Keratinocyte (primary cell): ENCODE measurements at regions not wholly inside any gene's neighbourhood (a gene's known extent, or its start where the extent isn't known, plus 50 kb on each side); places are given as distances from the start of the nearest gene placed in this dataset.

Experiments
- CTCF ChIP-seq, 3 experiments: IDR thresholded peaks in 1 of 3; conservative IDR thresholded peaks in 1 of 3; optimal IDR thresholded peaks in 1 of 3; 2 replicates in 2 of 3; 3 replicates in 1 of 3; pipeline versions ENCODE3 to v1.5.1; 2011; ENCODE audit warnings: low read length in 3 of 3, mild to moderate bottlenecking in 3 of 3, moderate library complexity in 2 of 3, control low read depth in 1 of 3, inconsistent platforms in 1 of 3; ENCODE audit not compliant: insufficient read depth in 2 of 3; ENCODE audit errors: extremely low read depth in 1 of 3
- EZH2 ChIP-seq: IDR thresholded peaks from one replicate; pipeline ENCODE4 v1.6.1; 2012; ENCODE audit warnings: inconsistent platforms, mild to moderate bottlenecking, low read length, moderate library complexity

GRCh38 chr1:4081806-4082711 lies 182.0 kb upstream of the C1orf174 start:
- TF ChIP-seq CTCF (optimal IDR thresholded peaks at IDR 0.05 in 1 of 3, IDR thresholded peaks at IDR 0.05 in 1 of 3, conservative IDR thresholded peaks at IDR 0.05 in 1 of 3; ENCODE audit: extremely low read depth in 1 of 3, insufficient read depth in 2 of 3, low read length in 3 of 3) (no peak), EZH2 (no peak)
